Activated T-helper 17 cell treated with anti-CD3 and anti-CD28 coated beads, Interleukin-2, amount 50 U/mL, for 72 hours (primary cell): ENCODE measurements at regions not wholly inside any gene's neighbourhood (a gene's known extent, or its start where the extent isn't known, plus 50 kb on each side); places are given as distances from the start of the nearest gene placed in this dataset.
A peak's percentile ranks its signal among the peaks of the same experiment; 100 is the strongest.

Experiments used
- ATAC-seq: fragments of 150-1000 bp; cut with Tn5 transposase; replicated peaks from 2 replicates; pipeline ENCODE4 v1.10.0; 2021; ENCODE audit warnings: mild to moderate bottlenecking, moderate library complexity
- H3K27ac Mint-ChIP-seq: one replicate; pipeline ENCODE4 v1.8.0; 2022; ENCODE audit warnings: mixed read lengths
- H3K27me3 Mint-ChIP-seq: one replicate; pipeline ENCODE4 v1.8.0; 2022; ENCODE audit warnings: mixed read lengths
- H3K36me3 Mint-ChIP-seq: one replicate; pipeline ENCODE4 v1.8.0; 2022; ENCODE audit warnings: low read depth, mild to moderate bottlenecking, mixed read lengths
- H3K4me1 Mint-ChIP-seq: one replicate; pipeline ENCODE4 v1.8.0; 2022; ENCODE audit warnings: mixed read lengths
- H3K4me3 Mint-ChIP-seq: one replicate; pipeline ENCODE4 v1.8.0; 2022; ENCODE audit warnings: mild to moderate bottlenecking, mixed read lengths
- H3K9me3 Mint-ChIP-seq: one replicate; pipeline ENCODE4 v1.8.0; 2022; ENCODE audit warnings: mixed read lengths

- no peak for ATAC-seq
Observed at GRCh38 chr3:141436180-141436579, 50.6 kb upstream of the RASA2 start.

More at GRCh38 chr3:141436180-141436579, 50.6 kb upstream of the RASA2 start:
- H3K27ac Mint-ChIP-seq: peak overlapping the region; percentile 56
- no peak overlapping the region for H3K4me3 Mint-ChIP-seq
- H3K36me3 Mint-ChIP-seq: peaks cover 56% of the 10 kb centered on the region
- no peaks in the 10 kb centered on the region for H3K27me3 Mint-ChIP-seq
- H3K9me3 Mint-ChIP-seq: no peaks in the 10 kb centered on the region
- peaks cover 39% of the 10 kb centered on the region for H3K4me1 Mint-ChIP-seq
